Renal cortical epithelial cell (primary cell): ENCODE measurements at regions not wholly inside any gene's neighbourhood (a gene's known extent, or its start where the extent isn't known, plus 50 kb on each side); places are given as distances from the start of the nearest gene placed in this dataset.
A peak's percentile ranks its signal among the peaks of the same experiment; 100 is the strongest.

Experiments used
- DNase-seq: peaks from one replicate; pipeline ENCODE4 v3.0.0-alpha.2; 2011; ENCODE audit warnings: low read depth

GRCh38 chr4:37737466-37737865, 51.3 kb upstream of the RELL1 start:
- peak; percentile 59 for DNase-seq
